A673 (cell line): ENCODE measurements at regions not wholly inside any gene's neighbourhood (a gene's known extent, or its start where the extent isn't known, plus 50 kb on each side); places are given as distances from the start of the nearest gene placed in this dataset.

Experiments used
- BruUV-seq: library from RNA; stranded (reverse); fragments of 400-500 nt; replicated peaks from 2 replicates; lab custom pipeline; 2021; lab: Mats Ljungman, UMichigan
- CTCF ChIA-PET: fragments of 300-600 bp; sonication (Branson Sonifier 250); formaldehyde crosslinking; loops from one replicate; lab custom pipeline; 2022; ENCODE audit warnings: antibody characterized with exemption; lab: Charles Lee
- POLR2A ChIA-PET: fragments of 300-600 bp; sonication (Branson Sonifier 250); formaldehyde crosslinking; loops from one replicate; lab custom pipeline; 2022; ENCODE audit warnings: antibody characterized with exemption; ENCODE audit not compliant: low non-redundant PET; lab: Charles Lee
- DNase-seq: peaks from one replicate; pipeline ENCODE4 v3.0.0-alpha.2; 2015; ENCODE audit warnings: low spot score
- H3K27ac ChIP-seq: fragments of 200-600 bp; sonication (generic); 2 replicates; pipeline ENCODE4 v1.5.1; 2016; ENCODE audit warnings: mixed run types, low read depth, mild to moderate bottlenecking, mixed read lengths, antibody characterized with exemption, low read length; ENCODE audit not compliant: poor library complexity, severe bottlenecking
- H3K27me3 ChIP-seq: fragments of 200-600 bp; sonication (generic); replicated peaks from 2 replicates; pipeline ENCODE4 v1.6.1; 2017; ENCODE audit warnings: mixed run types, low read depth, mild to moderate bottlenecking, mixed read lengths, antibody characterized with exemption, low read length; ENCODE audit not compliant: insufficient read depth, poor library complexity
- H3K36me3 ChIP-seq: fragments of 200-600 bp; sonication (generic); 2 replicates; pipeline ENCODE4 v1.6.1; 2016; ENCODE audit warnings: mixed run types, mild to moderate bottlenecking, mixed read lengths, antibody characterized with exemption, low read length; ENCODE audit not compliant: insufficient read depth, poor library complexity, severe bottlenecking
- H3K4me1 ChIP-seq: fragments of 200-600 bp; sonication (generic); 2 replicates; pipeline ENCODE4 v1.6.1; 2017; ENCODE audit warnings: mixed run types, mild to moderate bottlenecking, mixed read lengths, antibody characterized with exemption, low read length; ENCODE audit not compliant: insufficient read depth, poor library complexity, severe bottlenecking
- H3K4me3 ChIP-seq: fragments of 200-600 bp; sonication (generic); 2 replicates; pipeline ENCODE4 v1.5.1; 2016; ENCODE audit warnings: low read depth, mixed run types, mild to moderate bottlenecking, mixed read lengths, low read length; ENCODE audit not compliant: poor library complexity, severe bottlenecking
- H3K9me3 ChIP-seq: fragments of 200-600 bp; sonication (generic); 2 replicates; pipeline ENCODE4 v1.6.1; 2016; ENCODE audit warnings: mixed run types, low read depth, mild to moderate bottlenecking, mixed read lengths, antibody characterized with exemption, low read length; ENCODE audit not compliant: poor library complexity, severe bottlenecking
- CTCF ChIP-seq: fragments of 300-800, 200-600 bp; sonication (generic); conservative IDR thresholded peaks from 2 replicates; pipeline ENCODE4 v1.5.1; 2017; ENCODE audit warnings: low read depth, mild to moderate bottlenecking, antibody characterized with exemption, low read length, moderate library complexity, mixed read lengths
- EZH2 ChIP-seq: fragments of 200-600 bp; sonication (generic); IDR thresholded peaks from 2 replicates; pipeline ENCODE4 v1.6.1; 2017; ENCODE audit warnings: borderline replicate concordance, low read depth, mild to moderate bottlenecking, mixed read lengths, antibody characterized with exemption, low read length; ENCODE audit not compliant: poor library complexity, severe bottlenecking
- intact Hi-C: fragments of 100-400 bp; cut with micrococcal nuclease; formaldehyde crosslinking; loops from one replicate; pipeline ENCODE4 v1.10.0; 2022; ENCODE audit not compliant: unreplicated experiment

DNA sequence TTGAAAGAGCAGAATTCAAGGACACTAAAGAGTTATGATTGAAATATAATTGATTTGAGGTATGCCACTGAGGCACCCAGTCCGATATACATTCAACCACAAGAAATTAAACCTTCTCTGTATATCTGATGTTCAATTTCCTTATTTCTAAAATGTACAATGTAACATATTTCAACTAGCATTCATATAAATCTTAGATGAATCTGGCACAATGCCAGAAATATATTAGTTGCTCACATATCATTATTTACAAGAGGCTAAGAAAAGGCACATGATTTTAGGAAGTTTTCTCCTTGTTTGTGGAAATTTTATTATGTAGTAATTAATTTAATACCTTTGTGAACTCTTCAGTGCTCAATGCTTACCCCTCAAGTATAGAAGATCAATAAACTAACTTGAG is 532.3 kb downstream of the KCNA4 start:
- no peaks in the 10 kb centered on the region for H3K36me3 ChIP-seq
- intact Hi-C loops, result no loop called here
- DNase-seq, result no peak
- peaks cover 9% of the 10 kb centered on the region for H3K27me3 ChIP-seq
- ChIA-PET POLR2A (no interaction called here), CTCF (no interaction called here)
- no peak overlapping the region for H3K4me3 ChIP-seq
- no peaks in the 10 kb centered on the region for H3K9me3 ChIP-seq
- TF ChIP-seq CTCF, result no peak
- TF ChIP-seq EZH2, result no peak
- no TSS peak for BruUV-seq
- H3K4me1 ChIP-seq, result no peaks in the 10 kb centered on the region
- no peak overlapping the region for H3K27ac ChIP-seq

DNA sequence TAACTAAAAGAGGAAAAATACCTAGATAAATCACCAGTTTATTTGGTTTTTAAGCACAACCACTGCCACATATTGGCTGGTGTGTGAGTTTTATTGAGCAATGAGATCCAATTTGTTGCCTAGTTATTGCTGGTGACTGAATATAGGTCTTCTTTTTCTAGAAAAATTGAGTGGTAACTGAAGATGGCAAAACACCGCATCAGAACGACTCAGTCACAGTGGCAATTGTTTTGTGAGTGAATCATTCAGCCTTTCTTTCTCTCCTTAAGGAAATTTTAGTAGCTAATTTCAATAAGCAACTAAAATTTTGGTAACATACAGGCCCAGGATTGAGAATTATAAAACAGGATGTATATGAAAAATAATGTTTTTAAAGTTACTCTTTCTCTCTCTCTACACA is 533.0 kb downstream of the KCNA4 start:
- CTCF ChIA-PET, result interaction anchor here (0.6 kb wide), 1 partner anchor 43 kb away, joined by 4 read pairs; no protein-coding TSS in a partner anchor

DNA sequence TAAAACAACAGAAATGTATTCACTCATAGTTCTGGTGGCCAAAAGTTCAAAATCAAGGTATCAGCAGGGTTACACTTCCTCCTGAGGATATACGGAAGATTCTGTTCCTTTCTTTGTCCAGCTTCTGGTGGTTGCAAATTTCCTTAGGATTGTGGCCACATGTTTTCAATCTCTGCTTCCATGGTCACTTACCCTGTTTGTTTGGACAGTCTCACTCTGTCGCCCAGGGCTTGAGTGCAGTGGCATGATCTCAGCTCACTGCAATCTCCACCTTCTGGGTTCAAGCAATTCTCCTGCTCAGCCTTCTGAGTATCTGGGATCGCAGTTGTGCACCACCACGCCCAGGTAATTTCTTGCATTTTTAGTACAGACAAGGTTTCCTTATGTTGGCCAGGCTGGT is 534.3 kb downstream of the KCNA4 start:
- Histone ChIP-seq H3K36me3 (no peaks in the 10 kb centered on the region), H3K27me3 (peaks cover 11% of the 10 kb centered on the region), H3K27ac (no peak overlapping the region), H3K4me3 (no peak overlapping the region), H3K4me1 (no peaks in the 10 kb centered on the region), H3K9me3 (no peaks in the 10 kb centered on the region)
- intact Hi-C loops, result no loop called here
- BruUV-seq, result no TSS peak
- POLR2A ChIA-PET, result no interaction called here
- no peak for DNase-seq
- CTCF ChIA-PET, result no interaction called here
- TF ChIP-seq CTCF (no peak), EZH2 (no peak)

More for the DNA sequence above, 533.0 kb downstream of the KCNA4 start:
- no TSS peak for BruUV-seq
- intact Hi-C loops, result no loop called here
- H3K36me3 ChIP-seq, result no peaks in the 10 kb centered on the region
- H3K4me3 ChIP-seq, result no peak overlapping the region
- DNase-seq, result no peak
- TF ChIP-seq EZH2 (no peak), CTCF (no peak)
- no peak overlapping the region for H3K27ac ChIP-seq
- H3K27me3 ChIP-seq, result peaks cover 9% of the 10 kb centered on the region
- POLR2A ChIA-PET, result no interaction called here
- no peaks in the 10 kb centered on the region for H3K9me3 ChIP-seq
- H3K4me1 ChIP-seq, result no peaks in the 10 kb centered on the region
